ENCODE measurements at regions not wholly inside any gene's neighbourhood (a gene's known extent, or its start where the extent isn't known, plus 50 kb on each side); places are given as distances from the start of the nearest gene placed in this dataset.

DNA sequence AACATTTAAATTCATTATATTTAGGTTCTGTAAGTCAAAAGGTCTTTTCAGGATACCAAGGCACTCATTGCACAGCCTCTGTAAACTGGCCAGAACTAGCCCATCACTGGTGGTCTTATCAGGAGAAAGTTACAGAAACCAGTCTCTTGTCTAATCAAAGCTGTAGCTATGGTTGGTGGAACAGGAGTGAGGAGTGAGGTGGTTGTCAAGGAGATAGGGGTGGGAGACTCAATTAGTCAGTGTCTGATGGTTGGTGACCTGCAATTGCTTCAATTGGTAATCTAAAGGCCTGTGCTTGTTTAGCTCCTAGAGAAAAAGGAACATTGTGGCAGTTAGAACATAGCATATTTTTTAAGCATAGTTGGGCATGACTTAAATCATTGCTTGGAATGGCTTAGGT lies 458.6 kb upstream of the CDH2 start:
- TF ChIP-seq, protein P1, sequence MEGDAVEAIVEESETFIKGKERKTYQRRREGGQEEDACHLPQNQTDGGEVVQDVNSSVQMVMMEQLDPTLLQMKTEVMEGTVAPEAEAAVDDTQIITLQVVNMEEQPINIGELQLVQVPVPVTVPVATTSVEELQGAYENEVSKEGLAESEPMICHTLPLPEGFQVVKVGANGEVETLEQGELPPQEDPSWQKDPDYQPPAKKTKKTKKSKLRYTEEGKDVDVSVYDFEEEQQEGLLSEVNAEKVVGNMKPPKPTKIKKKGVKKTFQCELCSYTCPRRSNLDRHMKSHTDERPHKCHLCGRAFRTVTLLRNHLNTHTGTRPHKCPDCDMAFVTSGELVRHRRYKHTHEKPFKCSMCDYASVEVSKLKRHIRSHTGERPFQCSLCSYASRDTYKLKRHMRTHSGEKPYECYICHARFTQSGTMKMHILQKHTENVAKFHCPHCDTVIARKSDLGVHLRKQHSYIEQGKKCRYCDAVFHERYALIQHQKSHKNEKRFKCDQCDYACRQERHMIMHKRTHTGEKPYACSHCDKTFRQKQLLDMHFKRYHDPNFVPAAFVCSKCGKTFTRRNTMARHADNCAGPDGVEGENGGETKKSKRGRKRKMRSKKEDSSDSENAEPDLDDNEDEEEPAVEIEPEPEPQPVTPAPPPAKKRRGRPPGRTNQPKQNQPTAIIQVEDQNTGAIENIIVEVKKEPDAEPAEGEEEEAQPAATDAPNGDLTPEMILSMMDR (conservative IDR thresholded peaks at IDR 0.05 in 1 of 2, IDR thresholded peaks at IDR 0.05 in 1 of 2; ENCODE audit: low read depth in 1 of 2, low read length in 2 of 2), result no peak
- no peak for TF ChIP-seq EZH2 (IDR thresholded peaks at IDR 0.05; ENCODE audit: low read length, missing control alignments)

All from fibroblast of lung (primary cell).